GM21717 (cell line): ENCODE measurements at regions not wholly inside any gene's neighbourhood (a gene's known extent, or its start where the extent isn't known, plus 50 kb on each side); places are given as distances from the start of the nearest gene placed in this dataset.

Experiments used
- ATAC-seq: cut with Tn5 transposase; IDR thresholded peaks from one replicate; pipeline ENCODE4 v1.9.1; 2021; ENCODE audit warnings: mild to moderate bottlenecking, moderate library complexity; ENCODE audit not compliant: unreplicated experiment

GRCh38 chr10:112006407-112006806 lies 177.2 kb downstream of the GPAM start:
- ATAC-seq, result no peak

- no peak for ATAC-seq
These were observed 176.7 kb downstream of the GPAM start for GRCh38 chr10:112006831-112007230.

GRCh38 chr10:112022196-112022595 lies 161.4 kb downstream of the GPAM start:
- ATAC-seq, result no peak

- no peak for ATAC-seq
These were observed 159.5 kb downstream of the GPAM start for GRCh38 chr10:112024079-112024478.

DNA sequence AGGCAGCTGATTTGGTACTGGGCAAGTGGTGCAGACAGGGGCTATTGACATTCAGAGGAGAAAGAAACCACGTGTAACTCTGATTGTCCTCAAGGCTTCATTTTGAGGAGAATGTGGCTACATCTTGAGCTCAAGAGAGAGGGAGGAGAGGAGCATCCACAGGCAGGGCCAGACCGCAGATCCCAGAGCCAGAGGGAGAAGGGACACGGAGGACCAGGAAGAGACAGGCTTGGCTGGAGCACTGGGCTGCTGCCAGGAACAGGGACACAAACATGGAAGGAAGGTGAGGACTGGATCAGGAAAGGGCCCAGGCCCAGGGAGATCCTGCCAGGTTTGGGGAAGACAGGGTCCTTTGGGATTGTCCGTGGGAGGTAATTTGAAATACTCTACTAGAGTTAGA lies 158.3 kb downstream of the GPAM start:
- no peak for ATAC-seq

- ATAC-seq, result no peak
These were observed 157.1 kb downstream of the GPAM start for GRCh38 chr10:112026438-112026837.

GRCh38 chr10:112027731-112028280 lies 155.8 kb downstream of the GPAM start:
- ATAC-seq, result no peak

DNA sequence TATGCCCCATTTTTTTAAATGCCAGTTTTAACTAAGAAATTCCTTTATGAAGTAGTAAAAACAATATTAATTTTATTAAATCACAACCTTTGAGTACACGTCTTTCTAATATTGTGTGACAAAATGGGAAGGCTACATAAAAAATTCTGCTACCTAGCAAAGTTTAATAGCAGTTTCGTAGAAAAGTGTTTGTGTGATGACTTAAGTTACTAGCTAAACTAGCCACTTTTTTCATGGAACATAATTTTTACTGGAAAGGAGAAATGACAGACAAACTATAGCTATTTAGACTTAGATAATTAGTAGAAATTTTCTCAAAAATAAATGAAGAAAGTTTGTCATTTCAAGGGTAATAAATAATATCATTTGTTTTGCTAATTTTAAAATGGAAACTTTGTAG lies 153.1 kb downstream of the GPAM start:
- ATAC-seq, result no peak

DNA sequence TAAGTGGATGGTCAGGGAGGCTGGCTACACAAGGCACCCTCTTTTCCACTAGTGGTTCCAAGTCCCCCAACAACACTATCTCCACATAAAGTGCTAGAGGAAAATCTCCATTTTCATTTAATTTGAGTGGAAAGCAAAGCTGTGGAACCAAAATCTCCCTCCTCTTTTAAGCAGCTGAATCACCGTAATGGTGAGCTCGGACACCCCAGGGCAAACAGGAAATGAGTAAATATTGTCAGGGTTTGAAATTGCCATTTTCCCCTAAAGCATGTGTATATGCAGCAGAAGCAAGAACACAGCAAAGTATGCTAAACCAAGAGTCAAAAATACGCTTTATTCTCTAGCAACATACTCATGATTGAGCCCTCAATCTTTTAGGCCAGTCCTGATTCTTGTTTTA lies 143.7 kb downstream of the GPAM start:
- ATAC-seq, result no peak

DNA sequence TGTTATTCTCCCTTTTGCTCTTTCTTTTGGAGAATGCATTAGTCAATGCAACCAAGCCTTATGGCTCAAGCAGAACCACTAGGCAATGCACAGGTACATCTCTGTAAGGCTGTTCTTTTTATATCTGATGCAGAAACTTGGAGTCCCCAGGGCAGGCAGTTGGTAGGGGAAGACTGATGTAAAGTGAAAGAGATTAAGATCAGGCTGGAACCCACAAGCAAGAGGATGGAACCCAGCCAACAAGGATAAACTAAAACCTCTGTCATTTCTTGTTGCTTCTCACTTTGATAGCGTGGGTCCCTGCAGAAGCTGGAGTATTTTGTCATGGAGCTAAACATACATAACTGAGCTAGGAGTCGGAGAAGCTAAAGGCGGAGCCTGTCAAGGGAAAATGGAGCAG lies 142.9 kb downstream of the GPAM start:
- ATAC-seq, result no peak

- ATAC-seq, result no peak
These were observed 137.6 kb downstream of the GPAM start for GRCh38 chr10:112045938-112046337.

DNA sequence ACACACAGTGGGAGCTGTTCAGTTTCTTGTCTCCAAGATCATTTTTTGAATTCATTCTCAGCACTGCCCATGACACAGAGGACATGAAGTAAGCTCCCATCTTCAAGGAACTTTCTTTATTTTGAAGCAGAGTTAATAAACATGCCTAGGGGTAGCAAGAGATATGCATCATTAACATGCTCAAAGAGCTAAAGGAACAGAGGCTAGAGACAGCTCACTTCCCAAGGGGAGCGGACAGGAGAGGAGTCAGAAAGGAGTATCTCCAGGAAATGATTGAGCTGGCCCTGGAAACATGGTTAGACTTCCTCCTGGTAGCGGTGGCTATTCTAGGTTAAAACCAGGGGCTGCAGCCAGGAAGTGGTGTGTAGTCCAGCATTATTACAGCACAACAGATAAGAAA lies 135.9 kb downstream of the GPAM start:
- no peak for ATAC-seq

GRCh38 chr10:112052166-112052565 lies 131.4 kb downstream of the GPAM start:
- no peak for ATAC-seq

GRCh38 chr10:112053895-112054294 lies 129.7 kb downstream of the GPAM start:
- ATAC-seq, result no peak

DNA sequence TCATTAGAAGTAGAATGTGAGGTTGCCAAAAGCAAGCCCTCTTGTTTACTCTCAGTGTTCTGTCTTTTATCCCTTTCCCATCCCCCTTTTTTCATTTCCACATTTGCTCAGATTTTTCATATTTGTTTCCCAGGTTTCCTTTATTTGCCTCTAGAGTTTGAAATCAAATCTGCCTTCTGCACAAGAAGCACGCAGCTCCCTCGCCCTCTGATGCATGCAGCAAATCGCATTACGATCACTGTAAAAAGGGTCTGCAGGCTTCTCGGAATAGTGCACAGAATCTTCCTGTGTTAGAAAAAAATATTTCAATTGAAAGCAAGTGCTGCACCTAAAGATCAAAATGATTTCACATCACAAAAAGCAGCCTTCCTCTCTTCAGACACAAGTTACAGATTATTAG lies 129.0 kb downstream of the GPAM start:
- ATAC-seq, result no peak

DNA sequence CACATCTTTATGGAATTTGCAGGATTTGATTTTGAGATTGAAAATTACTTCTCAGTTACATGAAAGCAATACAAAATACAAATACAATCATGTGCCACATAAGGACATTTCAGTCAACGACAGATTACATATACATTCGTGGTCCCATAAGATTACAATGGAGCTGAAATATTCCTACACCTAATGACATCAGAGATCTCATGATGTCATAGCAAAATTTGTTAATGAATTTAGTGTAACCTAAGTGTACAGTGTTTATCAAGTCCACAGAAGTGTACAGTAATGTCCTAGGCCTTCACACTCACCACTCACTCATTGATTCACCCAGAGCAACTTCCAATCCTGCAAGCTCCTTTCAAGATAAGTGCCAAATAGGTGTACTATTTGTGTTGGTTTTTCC lies 126.5 kb downstream of the GPAM start:
- ATAC-seq, result no peak

- ATAC-seq, result no peak
These were observed 124.3 kb downstream of the GPAM start for GRCh38 chr10:112059220-112059619.

GRCh38 chr10:112071596-112072133 lies 111.9 kb downstream of the GPAM start:
- no peak for ATAC-seq

DNA sequence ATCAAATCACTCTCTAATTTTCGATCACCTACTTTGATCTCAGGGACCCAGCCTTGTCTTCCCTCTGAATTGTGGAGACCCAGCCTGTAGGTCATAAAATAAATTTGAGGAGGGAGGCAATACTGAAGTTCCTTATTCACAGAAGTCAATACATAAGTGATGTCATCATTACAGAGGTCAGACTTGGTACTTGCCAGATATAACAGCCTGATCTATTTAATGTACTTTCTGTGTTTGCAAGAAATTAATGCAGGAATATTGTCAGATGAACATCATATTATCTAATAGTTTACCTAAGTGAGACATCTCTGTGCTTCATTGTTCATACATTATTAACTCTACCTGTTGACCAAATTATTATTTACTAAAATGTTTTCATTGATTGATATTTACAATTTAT lies 105.6 kb downstream of the GPAM start:
- ATAC-seq, result no peak

GRCh38 chr10:112080231-112080630 lies 103.3 kb downstream of the GPAM start:
- ATAC-seq, result no peak

- ATAC-seq, result no peak
These were observed 101.4 kb downstream of the GPAM start for GRCh38 chr10:112082120-112082519.

- ATAC-seq, result no peak
These were observed 100.1 kb downstream of the GPAM start for GRCh38 chr10:112083472-112083871.

DNA sequence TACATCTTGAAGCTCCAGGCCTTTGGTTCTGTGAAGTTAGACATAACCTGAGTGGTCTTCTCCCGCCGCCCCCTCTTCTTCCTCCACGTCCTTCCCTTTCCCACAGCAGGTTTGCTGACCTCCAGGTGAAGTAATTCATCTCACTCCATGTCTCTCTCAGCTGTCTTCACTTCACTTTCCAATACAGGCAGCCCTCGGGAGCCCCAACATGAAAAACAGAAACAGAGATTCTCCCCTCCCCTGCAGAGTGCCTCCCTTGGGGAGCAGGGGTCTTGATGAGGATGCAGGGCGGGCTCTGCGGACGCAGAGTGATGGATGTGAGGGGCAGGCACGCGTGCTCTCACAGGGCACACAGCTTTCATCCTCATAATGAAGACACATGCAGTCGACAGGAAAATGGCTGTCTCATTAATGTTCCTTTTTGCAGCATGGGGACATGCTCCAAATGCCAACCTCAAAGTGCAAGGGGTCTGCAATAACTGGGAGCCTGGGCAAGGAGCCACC lies 95.6 kb downstream of the GPAM start:
- ATAC-seq, result no peak
